Stimulated activated naive CD8-positive, alpha-beta T cell treated with anti-CD3 and anti-CD28 coated beads, Interleukin-15, amount 100 ng/mL, for 72 hours (primary cell): ENCODE measurements at regions not wholly inside any gene's neighbourhood (a gene's known extent, or its start where the extent isn't known, plus 50 kb on each side); places are given as distances from the start of the nearest gene placed in this dataset.

Experiments
- ATAC-seq: fragments of 150-1000 bp; cut with Tn5 transposase; 2 replicates; pipeline ENCODE4 v1.10.0; 2021; ENCODE audit warnings: mild to moderate bottlenecking, moderate library complexity
- DNase-seq, 2 donors: peaks; one replicate each; pipeline ENCODE4 v3.0.0; 2021 to 2022
- H3K27ac Mint-ChIP-seq, 2 donors: one replicate each; pipeline ENCODE4 v1.8.0; 2022; ENCODE audit warnings: mild to moderate bottlenecking in 2 of 2, mixed read lengths in 2 of 2, moderate library complexity in 2 of 2
- H3K27me3 Mint-ChIP-seq: one replicate; pipeline ENCODE4 v1.8.0; 2022; ENCODE audit warnings: mixed read lengths
- H3K4me1 Mint-ChIP-seq: one replicate; pipeline ENCODE4 v1.8.0; 2022; ENCODE audit warnings: mild to moderate bottlenecking, mixed read lengths
- H3K4me3 Mint-ChIP-seq, 2 donors: one replicate each; pipeline ENCODE4 v1.8.0; 2022; ENCODE audit warnings: mild to moderate bottlenecking in 2 of 2, mixed read lengths in 2 of 2, moderate library complexity in 1 of 2
- H3K9me3 Mint-ChIP-seq, 2 donors: one replicate each; pipeline ENCODE4 v1.8.0; 2022; ENCODE audit warnings: mixed read lengths in 2 of 2

DNA sequence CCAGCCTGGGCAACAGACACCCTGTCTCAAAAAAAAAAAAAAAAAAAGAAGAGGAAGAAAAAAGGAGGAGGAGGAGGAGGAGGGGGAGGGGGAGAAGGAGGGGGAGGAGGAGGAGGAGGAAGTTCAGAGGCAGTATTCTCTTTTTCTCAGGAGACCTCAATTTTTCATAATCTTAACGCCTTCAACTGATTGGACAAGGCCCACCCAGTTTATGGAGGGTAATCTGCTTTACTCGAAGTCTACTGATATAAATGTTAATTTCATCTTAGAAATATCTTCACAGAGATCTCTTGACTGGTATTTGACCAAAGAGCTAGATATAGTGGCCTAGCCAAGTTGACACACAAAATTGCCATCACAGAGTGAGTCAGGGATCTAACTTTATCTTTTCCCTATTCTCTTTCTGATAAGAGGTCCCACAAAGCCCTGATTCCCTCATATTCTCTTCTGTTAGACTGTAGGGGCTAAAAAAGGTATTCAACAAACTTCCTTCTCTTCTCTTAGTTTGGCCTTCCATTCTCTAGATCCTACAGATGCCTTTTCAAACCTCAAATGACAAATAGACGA, 115.5 kb upstream of the ABCA1 start:
- Mint-ChIP-seq H3K27me3 (no peaks in the 10 kb centered on the region), H3K9me3 (no peaks in the 10 kb centered on the region), H3K4me3 (no peak overlapping the region), H3K4me1 (no peaks in the 10 kb centered on the region), H3K27ac (no peak overlapping the region)
- ATAC-seq (no peak), DNase-seq (no peak)

DNA sequence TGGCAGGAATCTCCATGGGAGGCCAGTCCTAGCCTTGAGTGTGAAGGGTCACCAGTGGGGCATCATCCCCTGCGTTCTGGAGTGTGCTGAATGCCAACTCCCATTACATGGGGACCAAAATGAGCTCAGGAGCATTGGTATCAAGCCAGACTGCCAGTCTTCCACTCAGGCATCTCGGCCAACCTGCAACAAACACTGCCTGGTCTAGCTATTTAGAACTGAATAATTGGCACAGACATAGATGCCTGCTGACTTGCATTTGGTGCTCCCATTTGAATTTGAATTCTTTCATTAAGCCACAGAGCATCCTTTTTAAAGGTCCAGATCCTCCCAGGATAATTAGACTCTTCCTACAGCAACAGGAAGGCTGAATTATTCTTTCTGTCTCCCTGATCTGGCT, 116.6 kb upstream of the ABCA1 start:
- H3K4me1 Mint-ChIP-seq = no peaks in the 10 kb centered on the region
- no peak overlapping the region for H3K4me3 Mint-ChIP-seq
- H3K27ac Mint-ChIP-seq = no peak overlapping the region
- no peaks in the 10 kb centered on the region for H3K27me3 Mint-ChIP-seq
- no peaks in the 10 kb centered on the region for H3K9me3 Mint-ChIP-seq
- DNase-seq = no peak
- ATAC-seq = no peak

DNA sequence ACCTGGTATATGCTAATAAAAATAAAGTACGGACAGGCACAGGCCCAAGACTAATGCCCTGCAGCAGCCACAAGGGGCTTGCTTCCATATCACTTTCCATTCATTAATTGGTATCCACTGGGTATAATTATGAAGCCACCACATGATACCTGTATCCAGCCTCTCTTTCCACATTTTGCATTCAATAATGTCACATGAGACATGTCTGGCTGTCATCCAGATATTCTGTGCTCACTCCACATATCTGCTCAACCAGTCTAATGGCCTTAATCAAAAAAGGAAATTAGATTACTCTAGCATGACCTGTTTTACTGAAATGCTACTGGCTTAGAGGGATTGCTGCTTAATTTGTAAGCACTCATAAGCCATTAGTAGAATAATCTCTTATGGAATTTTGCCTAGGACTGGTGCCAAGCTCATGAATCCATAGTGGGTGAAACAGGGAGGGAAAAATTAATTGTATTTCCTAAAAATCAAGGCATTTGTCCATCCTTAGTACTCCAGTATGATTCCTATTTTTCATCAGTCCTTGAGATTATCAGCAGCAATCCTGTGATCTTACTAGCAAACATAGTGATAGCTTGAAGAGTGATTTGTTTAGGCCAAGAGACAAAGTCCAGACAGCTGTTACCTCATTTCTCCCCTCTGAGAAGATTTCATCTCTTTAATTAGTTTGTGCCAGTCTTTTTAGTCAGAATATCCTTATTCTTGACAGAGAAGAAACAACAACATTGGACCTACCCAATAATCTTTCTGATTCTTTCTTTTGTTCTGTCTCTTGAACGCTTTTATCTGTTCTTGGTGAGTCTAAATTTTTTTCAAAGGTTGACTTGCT, 119.2 kb upstream of the ABCA1 start:
- Mint-ChIP-seq H3K9me3 (no peaks in the 10 kb centered on the region), H3K4me1 (peaks cover 2% of the 10 kb centered on the region), H3K27me3 (no peaks in the 10 kb centered on the region), H3K4me3 (no peak overlapping the region), H3K27ac (no peak overlapping the region)
- DNase-seq = no peak
- no peak for ATAC-seq

DNA sequence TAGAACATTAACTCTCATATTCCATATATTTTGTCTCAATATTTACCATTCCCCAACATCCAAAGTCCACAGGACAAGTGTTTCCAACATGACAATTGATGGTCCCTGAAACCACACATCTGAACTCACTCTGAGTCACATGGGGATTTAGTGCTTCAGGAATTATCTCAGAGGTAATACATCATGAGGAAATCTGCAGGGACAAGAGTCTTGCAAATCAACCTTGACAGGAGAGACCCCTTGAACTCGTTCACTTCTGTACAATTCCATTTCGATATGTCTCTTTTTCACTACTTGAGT, 119.7 kb upstream of the ABCA1 start:
- Mint-ChIP-seq H3K4me1 (peaks cover 8% of the 10 kb centered on the region), H3K9me3 (no peaks in the 10 kb centered on the region), H3K4me3 (no peak overlapping the region), H3K27me3 (no peaks in the 10 kb centered on the region), H3K27ac (no peak overlapping the region)
- no peak for ATAC-seq
- DNase-seq = no peak

DNA sequence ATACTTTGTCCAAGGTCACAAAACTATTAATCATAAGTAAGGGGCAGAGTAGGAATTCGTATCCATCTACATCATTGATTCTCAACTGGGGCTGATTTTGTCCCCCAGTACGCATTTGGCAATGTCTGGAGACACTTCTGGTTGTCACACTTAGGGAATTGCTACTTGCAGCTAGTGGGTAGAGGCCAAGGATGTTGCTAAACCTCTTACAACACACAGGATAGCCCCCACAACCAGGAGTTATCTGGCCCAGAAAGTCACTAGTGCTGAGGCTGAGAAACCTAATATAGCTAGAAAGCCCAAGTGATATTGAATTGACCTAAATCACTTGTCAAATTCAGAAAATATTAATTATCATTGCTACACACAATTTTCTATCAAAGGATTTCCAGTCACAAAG, 120.4 kb upstream of the ABCA1 start:
- Mint-ChIP-seq H3K4me1 (peaks cover 14% of the 10 kb centered on the region), H3K27me3 (no peaks in the 10 kb centered on the region), H3K9me3 (peaks cover 0 to 3% of the 10 kb centered on the region in 2 donors), H3K4me3 (no peak overlapping the region), H3K27ac (no peak overlapping the region)
- ATAC-seq (no peak), DNase-seq (no peak)

DNA sequence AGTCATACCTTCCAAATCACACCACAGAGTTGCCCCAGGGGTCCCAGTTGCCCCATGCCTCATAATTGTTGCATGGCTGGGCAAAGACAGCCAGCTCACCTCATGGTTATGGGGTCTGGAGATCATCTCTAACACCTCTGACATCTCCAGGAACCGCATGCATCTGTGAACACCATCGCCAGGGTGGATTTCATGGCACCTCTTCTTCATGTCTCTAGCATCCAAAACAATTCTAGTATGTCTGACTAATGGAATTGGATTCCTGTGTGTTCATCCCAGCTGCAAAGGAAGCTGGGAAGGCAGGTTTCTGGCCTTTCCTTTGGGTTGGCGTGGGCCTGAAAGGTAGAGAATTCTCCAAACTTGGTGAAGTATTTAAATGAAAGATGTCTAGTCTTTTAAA, 122.3 kb upstream of the ABCA1 start:
- Mint-ChIP-seq H3K27me3 (no peaks in the 10 kb centered on the region), H3K4me1 (peaks cover 28% of the 10 kb centered on the region), H3K9me3 (peaks cover 0 to 7% of the 10 kb centered on the region in 2 donors), H3K27ac (peak overlapping the region in 1 of 2 donors; percentile 48), H3K4me3 (no peak overlapping the region)
- no peak for DNase-seq
- no peak for ATAC-seq

DNA sequence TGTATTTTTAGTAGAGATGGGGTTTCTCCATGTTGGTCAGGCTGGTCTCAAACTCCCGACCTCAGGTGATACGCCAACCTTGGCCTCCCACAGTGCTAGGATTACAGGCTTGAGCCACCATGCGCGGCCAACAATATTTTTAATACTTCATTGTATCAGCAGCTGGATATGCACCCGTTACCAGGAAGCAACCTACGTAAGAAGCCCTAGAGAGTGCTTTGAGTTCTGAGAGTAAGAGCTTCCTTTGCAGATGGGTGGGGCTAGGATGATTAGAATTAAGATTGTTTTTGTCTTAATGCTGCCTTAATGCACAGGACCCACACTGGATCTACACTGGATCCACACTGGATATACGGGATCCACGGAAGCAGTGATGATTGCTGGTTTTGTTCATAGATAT, 123.9 kb upstream of the ABCA1 start:
- Mint-ChIP-seq H3K27ac (no peak overlapping the region), H3K9me3 (peaks cover 0 to 7% of the 10 kb centered on the region in 2 donors), H3K4me3 (no peak overlapping the region), H3K27me3 (no peaks in the 10 kb centered on the region), H3K4me1 (peaks cover 28% of the 10 kb centered on the region)
- ATAC-seq (no peak), DNase-seq (no peak)

DNA sequence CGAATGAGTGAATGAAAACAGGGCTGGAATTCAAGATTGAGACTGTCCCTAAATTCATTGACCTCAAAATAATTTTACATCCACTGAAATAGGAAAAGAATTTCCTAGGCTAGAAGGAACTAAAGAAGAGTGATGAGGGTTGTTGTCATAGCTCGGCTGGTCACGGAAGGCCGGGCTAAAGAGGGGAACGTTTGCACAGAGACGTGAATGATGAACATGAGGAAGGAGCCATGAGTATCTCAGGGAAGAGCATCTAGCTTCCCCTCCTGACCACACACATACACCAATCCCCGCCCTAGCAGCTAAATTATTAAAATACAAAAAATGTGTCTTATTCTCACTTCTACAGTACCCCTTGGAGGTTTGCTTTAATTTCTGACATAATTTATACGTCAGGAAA, 124.4 kb upstream of the ABCA1 start:
- Mint-ChIP-seq H3K4me3 (peak overlapping the region in 1 of 2 donors; percentile 19), H3K27ac (no peak overlapping the region), H3K9me3 (peaks cover 0 to 7% of the 10 kb centered on the region in 2 donors), H3K27me3 (no peaks in the 10 kb centered on the region), H3K4me1 (peaks cover 28% of the 10 kb centered on the region)
- DNase-seq (no peak), ATAC-seq (no peak)

DNA sequence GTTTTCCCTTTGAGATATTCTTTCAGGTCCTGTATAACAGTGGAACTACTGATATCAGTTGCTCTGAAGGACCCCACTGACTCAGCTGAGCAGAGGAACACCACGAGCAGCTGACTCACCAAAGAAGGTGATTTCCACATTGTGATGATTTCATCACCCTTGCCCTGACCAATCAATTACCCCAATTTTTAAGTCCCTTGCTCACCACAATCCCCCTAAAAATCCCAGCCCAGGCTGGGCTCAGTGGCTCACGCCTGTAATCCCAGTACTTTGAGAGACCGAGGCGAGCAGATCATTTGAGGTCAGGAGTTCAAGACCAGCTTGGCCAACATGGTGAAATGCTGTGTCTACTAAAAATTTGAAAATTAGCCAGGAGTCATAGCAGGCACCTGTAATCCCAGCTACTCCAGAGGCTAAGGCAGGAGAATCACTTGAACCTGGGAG, 125.3 kb upstream of the ABCA1 start:
- DNase-seq (peak; percentile 46 to 79), ATAC-seq (peak; percentile 99)
- H3K4me1 Mint-ChIP-seq = peaks cover 28% of the 10 kb centered on the region
- peak overlapping the region; percentile 92 to 97 for H3K27ac Mint-ChIP-seq
- H3K4me3 Mint-ChIP-seq = peak overlapping the region; percentile 8 to 60
- peaks cover 0 to 7% of the 10 kb centered on the region in 2 donors for H3K9me3 Mint-ChIP-seq
- no peaks in the 10 kb centered on the region for H3K27me3 Mint-ChIP-seq

DNA sequence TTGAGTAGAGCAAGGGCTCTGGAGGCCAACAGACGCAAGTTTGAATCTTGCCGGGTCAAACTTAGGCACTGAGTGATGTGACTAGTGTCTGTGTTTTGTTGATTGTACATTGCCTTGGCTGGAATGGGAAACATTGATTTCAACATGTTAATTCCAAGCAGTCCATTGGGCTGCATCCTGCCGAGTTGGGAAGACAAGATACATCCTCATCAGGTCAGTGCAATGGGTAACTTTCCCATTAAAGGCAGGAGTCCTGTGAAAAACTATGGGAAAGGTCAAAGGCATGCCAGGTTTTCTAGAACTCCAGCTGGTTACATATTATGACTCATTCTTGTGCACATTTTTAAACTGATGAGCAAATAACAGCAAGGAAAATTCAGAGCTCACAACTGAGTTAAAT, 126.5 kb upstream of the ABCA1 start:
- H3K4me3 Mint-ChIP-seq = no peak overlapping the region
- H3K4me1 Mint-ChIP-seq = peaks cover 28% of the 10 kb centered on the region
- DNase-seq (no peak), ATAC-seq (no peak)
- H3K27me3 Mint-ChIP-seq = no peaks in the 10 kb centered on the region
- H3K9me3 Mint-ChIP-seq = peaks cover 0 to 7% of the 10 kb centered on the region in 2 donors
- no peak overlapping the region for H3K27ac Mint-ChIP-seq

DNA sequence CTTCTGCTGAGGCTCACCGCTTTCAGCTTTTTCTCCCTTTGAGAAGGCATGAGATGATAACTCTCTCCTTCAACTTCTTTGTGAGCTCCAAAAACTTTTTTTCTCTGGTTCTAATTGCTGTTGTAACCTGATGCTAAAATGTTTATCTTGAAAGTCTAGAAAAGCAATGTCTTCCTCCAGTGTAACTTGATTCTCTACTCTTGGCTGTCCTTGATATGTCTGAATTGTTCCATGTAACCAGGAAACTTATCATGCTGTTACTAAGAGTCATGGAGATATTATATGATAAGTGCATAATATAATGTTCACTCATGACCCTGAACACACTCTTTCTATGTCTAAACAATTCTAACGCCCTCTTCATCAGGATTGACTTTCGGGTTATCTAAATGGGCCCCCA, 128.0 kb upstream of the ABCA1 start:
- Mint-ChIP-seq H3K9me3 (peaks cover 0 to 7% of the 10 kb centered on the region in 2 donors), H3K27ac (peak overlapping the region in 1 of 2 donors; percentile 15), H3K4me3 (no peak overlapping the region), H3K27me3 (peaks cover 2% of the 10 kb centered on the region), H3K4me1 (peaks cover 28% of the 10 kb centered on the region)
- ATAC-seq (no peak), DNase-seq (no peak)

DNA sequence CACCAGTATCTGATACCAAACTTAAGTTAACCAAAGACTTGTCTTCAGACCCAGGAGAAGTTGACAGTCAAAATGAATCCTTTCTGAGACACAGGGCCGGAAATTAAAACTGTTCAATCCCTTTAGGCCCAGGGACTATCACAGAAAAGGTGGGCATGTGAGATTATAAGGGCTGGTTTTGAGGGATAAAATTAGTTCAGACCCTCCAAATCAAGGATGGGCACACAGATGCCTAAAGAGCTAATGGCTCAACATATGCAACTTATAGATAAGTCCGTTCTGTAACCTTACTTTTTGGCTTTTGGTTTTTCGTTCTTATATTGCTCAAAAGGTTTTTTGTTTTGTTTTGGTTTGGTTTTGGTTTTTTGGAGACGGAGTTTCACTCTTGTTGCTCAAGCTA, 129.6 kb upstream of the ABCA1 start:
- DNase-seq (no peak), ATAC-seq (no peak)
- peaks cover 0 to 7% of the 10 kb centered on the region in 2 donors for H3K9me3 Mint-ChIP-seq
- no peak overlapping the region for H3K27ac Mint-ChIP-seq
- H3K4me1 Mint-ChIP-seq = peaks cover 22% of the 10 kb centered on the region
- no peak overlapping the region for H3K4me3 Mint-ChIP-seq
- peaks cover 17% of the 10 kb centered on the region for H3K27me3 Mint-ChIP-seq

DNA sequence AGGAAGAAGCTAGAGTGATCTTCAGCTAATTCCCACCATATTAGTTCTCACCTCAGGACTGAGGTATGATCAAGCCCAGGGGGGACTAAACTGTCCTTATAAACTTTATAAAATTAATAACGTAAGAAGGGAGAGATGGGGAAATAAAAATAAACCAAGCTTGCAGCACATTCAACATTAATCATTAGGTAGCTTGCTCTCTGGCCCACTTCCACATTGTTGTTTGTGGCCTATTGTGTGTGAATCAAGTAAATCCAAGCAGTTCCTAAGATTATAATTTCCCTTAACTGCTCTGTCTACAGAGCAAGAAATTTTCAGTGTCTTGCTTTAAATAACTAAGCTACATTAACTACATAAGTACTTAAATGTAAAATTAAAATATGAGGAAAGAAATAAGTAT, 131.3 kb upstream of the ABCA1 start:
- Mint-ChIP-seq H3K4me1 (peaks cover 12% of the 10 kb centered on the region), H3K9me3 (peaks cover 0 to 8% of the 10 kb centered on the region in 2 donors), H3K4me3 (no peak overlapping the region), H3K27me3 (peaks cover 18% of the 10 kb centered on the region), H3K27ac (no peak overlapping the region)
- no peak for ATAC-seq
- DNase-seq = no peak

DNA sequence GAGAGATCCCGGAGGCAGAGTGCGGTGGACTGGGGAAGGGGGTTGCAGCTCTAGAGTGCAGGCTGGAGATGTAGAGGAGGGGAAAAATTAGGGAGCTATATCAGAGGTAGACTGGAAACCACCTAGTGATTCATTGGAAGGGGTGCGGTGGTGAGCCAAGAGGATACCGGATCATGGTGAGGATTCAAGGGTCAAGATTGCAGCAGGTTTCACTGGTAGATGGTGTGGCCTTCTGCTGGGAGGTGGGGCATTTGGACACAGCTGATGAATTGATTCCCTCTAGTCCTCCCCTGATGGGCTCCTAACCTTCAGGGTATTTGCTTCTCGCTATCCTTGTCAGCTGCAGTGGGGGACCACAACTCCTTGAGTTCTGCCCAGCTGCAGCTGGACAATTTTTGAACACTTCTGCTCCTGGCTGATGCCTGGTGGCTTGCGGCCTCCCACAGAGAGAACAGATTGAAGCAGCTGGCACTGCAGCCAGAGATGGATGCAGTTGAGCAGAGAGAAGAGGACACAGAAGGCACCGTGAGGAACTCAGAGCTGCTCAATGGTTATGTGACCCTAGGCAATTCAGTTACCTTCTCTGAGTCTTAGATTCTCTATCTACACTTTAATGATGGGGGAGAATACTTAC, 134.4 kb upstream of the ABCA1 start:
- Mint-ChIP-seq H3K4me1 (peaks cover 20% of the 10 kb centered on the region), H3K27ac (no peak overlapping the region), H3K9me3 (peaks cover 0 to 5% of the 10 kb centered on the region in 2 donors), H3K4me3 (no peak overlapping the region), H3K27me3 (peaks cover 29% of the 10 kb centered on the region)
- no peak for ATAC-seq
- DNase-seq = no peak

DNA sequence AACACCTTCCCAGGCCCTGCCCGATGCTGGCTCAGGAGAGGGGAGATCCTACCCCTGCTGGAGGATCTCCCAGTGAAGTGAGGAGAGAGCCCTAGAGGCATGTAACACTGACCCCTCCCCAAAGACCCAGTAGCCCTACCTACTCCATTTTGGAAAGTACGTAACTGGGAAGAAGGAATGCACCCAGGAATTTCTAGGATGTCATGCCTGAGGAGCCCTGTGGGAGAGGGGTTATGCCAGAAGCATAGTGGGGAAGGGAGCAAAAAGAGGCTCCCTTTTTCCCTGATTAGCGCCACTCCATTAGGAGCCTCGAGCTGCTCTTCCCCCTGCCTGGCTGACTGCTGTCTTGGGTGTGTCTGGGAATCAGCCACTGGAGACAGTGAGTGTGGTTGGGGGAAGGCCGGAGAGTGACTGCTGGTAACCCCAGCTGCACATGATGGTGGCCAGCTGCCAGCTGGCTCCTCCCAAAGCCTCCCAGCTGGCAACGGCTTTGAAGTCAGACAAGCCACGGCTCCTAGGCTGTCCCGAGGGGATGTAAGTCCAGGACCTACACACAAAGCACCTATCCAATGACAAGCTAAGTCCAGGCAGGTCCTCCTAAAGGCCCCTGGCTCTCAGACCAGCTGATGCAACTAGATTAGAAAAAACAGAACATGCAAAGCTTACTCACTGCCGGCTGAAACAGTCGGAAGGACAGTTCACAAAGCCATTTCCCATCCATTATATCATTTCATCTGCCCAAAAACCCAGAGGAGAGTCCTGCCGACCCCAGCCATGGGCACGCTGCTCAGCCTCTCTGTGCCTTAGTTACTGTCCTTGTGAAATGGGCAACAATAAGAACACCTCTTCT, 136.5 kb upstream of the ABCA1 start:
- Mint-ChIP-seq H3K9me3 (peaks cover 0 to 5% of the 10 kb centered on the region in 2 donors), H3K27ac (peak overlapping the region in 1 of 2 donors; percentile 20), H3K4me3 (no peak overlapping the region), H3K27me3 (peaks cover 29% of the 10 kb centered on the region), H3K4me1 (peaks cover 20% of the 10 kb centered on the region)
- DNase-seq = no peak
- ATAC-seq = no peak
